ENCODE measurements at regions not wholly inside any gene's neighbourhood (a gene's known extent, or its start where the extent isn't known, plus 50 kb on each side); places are given as distances from the start of the nearest gene placed in this dataset.

DNA sequence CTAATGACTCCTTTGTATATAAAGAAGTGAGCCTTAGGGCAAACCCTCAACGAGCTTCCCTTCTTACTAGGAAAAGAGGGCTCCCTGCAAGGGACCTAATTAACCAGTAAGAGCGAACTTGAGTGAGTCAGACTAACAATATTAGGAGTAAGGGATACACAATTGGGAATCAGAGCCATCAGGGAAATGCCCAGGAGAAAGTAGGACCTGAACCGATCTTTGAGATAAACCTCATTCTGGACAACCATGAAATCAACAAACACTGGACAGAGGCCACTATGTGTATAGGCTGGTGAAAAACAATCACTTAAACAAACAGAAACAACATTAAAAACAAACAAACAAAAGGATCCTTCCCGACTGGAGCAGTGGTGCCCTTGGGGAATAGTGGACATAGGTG is 120.8 kb downstream of the EDN1 start:
- Histone ChIP-seq H3K36me3 (ENCODE audit: insufficient read depth, low read length) (no peaks in the 10 kb centered on the region), H3K27ac (ENCODE audit: low read depth, low read length, poor library complexity, severe bottlenecking) (no peak overlapping the region), H3K4me3 (ENCODE audit: low read depth, low read length, poor library complexity, severe bottlenecking) (no peak overlapping the region), H3K4me2 (ENCODE audit: low read length) (no peak overlapping the region), H3K9me2 (ENCODE audit: insufficient read depth, low read length) (no peaks in the 10 kb centered on the region), H3K79me2 (ENCODE audit: insufficient read depth, low read depth, low read length) (no peaks in the 10 kb centered on the region), H4K20me1 (ENCODE audit: insufficient read depth, low read length) (no peaks in the 10 kb centered on the region), H2AFZ (ENCODE audit: low read length) (no peak overlapping the region), H3K9me3 (ENCODE audit: low read length) (no peaks in the 10 kb centered on the region), H3K4me1 (ENCODE audit: insufficient read depth, low read length, poor library complexity, severe bottlenecking) (no peaks in the 10 kb centered on the region)
- ChIA-PET CTCF (ENCODE audit: unreplicated experiment) (no interaction called here), POLR2A (no interaction called here)
- DNase-seq (ENCODE audit: low spot score) = no peak
- BruUV-seq (replicated peaks) = no TSS peak
- TF ChIP-seq CTCF (conservative IDR thresholded peaks at IDR 0.05; ENCODE audit: low read length) (no peak), EZH2phosphoT487 (IDR thresholded peaks at IDR 0.05; ENCODE audit: borderline replicate concordance, low read depth, low read length) (no peak)
- intact Hi-C loops (cut with micrococcal nuclease; ENCODE audit: unreplicated experiment) = no loop called here

GRCh38 chr6:12414096-12414675 is 124.0 kb downstream of the EDN1 start:
- Histone ChIP-seq H3K9me2 (ENCODE audit: insufficient read depth, low read length) (no peaks in the 10 kb centered on the region), H3K4me3 (ENCODE audit: low read depth, low read length, poor library complexity, severe bottlenecking) (no peak overlapping the region), H3K27ac (ENCODE audit: low read depth, low read length, poor library complexity, severe bottlenecking) (no peak overlapping the region), H3K79me2 (ENCODE audit: insufficient read depth, low read depth, low read length) (no peaks in the 10 kb centered on the region), H3K4me1 (ENCODE audit: insufficient read depth, low read length, poor library complexity, severe bottlenecking) (no peaks in the 10 kb centered on the region), H3K4me2 (ENCODE audit: low read length) (no peak overlapping the region), H4K20me1 (ENCODE audit: insufficient read depth, low read length) (no peaks in the 10 kb centered on the region), H2AFZ (ENCODE audit: low read length) (no peak overlapping the region), H3K9me3 (ENCODE audit: low read length) (no peaks in the 10 kb centered on the region), H3K36me3 (ENCODE audit: insufficient read depth, low read length) (no peaks in the 10 kb centered on the region)
- no TSS peak for BruUV-seq (replicated peaks)
- CTCF ChIA-PET (ENCODE audit: unreplicated experiment) = no interaction called here
- intact Hi-C loops (cut with micrococcal nuclease; ENCODE audit: unreplicated experiment) = no loop called here
- TF ChIP-seq CTCF (conservative IDR thresholded peaks at IDR 0.05; ENCODE audit: low read length) (no peak), EZH2phosphoT487 (IDR thresholded peaks at IDR 0.05; ENCODE audit: borderline replicate concordance, low read depth, low read length) (no peak)
- POLR2A ChIA-PET = no interaction called here
- DNase-seq (ENCODE audit: low spot score) = no peak

GRCh38 chr6:12415980-12416598 is 125.9 kb downstream of the EDN1 start:
- Histone ChIP-seq H3K4me2 (ENCODE audit: low read length) (no peak overlapping the region), H3K9me3 (ENCODE audit: low read length) (no peaks in the 10 kb centered on the region), H2AFZ (ENCODE audit: low read length) (no peak overlapping the region), H3K9me2 (ENCODE audit: insufficient read depth, low read length) (no peaks in the 10 kb centered on the region), H3K4me3 (ENCODE audit: low read depth, low read length, poor library complexity, severe bottlenecking) (no peak overlapping the region), H3K27ac (ENCODE audit: low read depth, low read length, poor library complexity, severe bottlenecking) (no peak overlapping the region), H3K4me1 (ENCODE audit: insufficient read depth, low read length, poor library complexity, severe bottlenecking) (no peaks in the 10 kb centered on the region), H4K20me1 (ENCODE audit: insufficient read depth, low read length) (no peaks in the 10 kb centered on the region), H3K36me3 (ENCODE audit: insufficient read depth, low read length) (no peaks in the 10 kb centered on the region), H3K79me2 (ENCODE audit: insufficient read depth, low read depth, low read length) (no peaks in the 10 kb centered on the region)
- TF ChIP-seq CTCF (conservative IDR thresholded peaks at IDR 0.05; ENCODE audit: low read length) (no peak), EZH2phosphoT487 (IDR thresholded peaks at IDR 0.05; ENCODE audit: borderline replicate concordance, low read depth, low read length) (no peak)
- no peak for DNase-seq (ENCODE audit: low spot score)
- intact Hi-C loops (cut with micrococcal nuclease; ENCODE audit: unreplicated experiment) = no loop called here
- no TSS peak for BruUV-seq (replicated peaks)
- POLR2A ChIA-PET = interaction anchor here (0.7 kb wide), 1 partner anchor 651 kb away, joined by 3 read pairs; no protein-coding TSS in a partner anchor
- CTCF ChIA-PET (ENCODE audit: unreplicated experiment) = no interaction called here

Measured in OCI-LY7 (cell line).